IMR-90 (cell line): ENCODE measurements at regions not wholly inside any gene's neighbourhood (a gene's known extent, or its start where the extent isn't known, plus 50 kb on each side); places are given as distances from the start of the nearest gene placed in this dataset.

Experiments used
- ATAC-seq: fragments of 200-7000 bp; cut with Tn5 transposase; 2 replicates; pipeline ENCODE4 v1.9.1; 2020; ENCODE audit warnings: low read depth, mild to moderate bottlenecking, moderate library complexity
- BruUV-seq: library from RNA; stranded (reverse); fragments of 400-500 nt; replicated peaks from 2 replicates; lab custom pipeline; 2021; lab: Mats Ljungman, UMichigan
- CTCF ChIA-PET: fragments of 300-600 bp; formaldehyde crosslinking; extraction: SDS; loops from one replicate; lab custom pipeline; 2021; ENCODE audit warnings: antibody characterized with exemption; lab: Yijun Ruan, JAX
- POLR2A ChIA-PET: fragments of 300-600 bp; sonication (Branson Sonifier 250); formaldehyde crosslinking; loops from one replicate; lab custom pipeline; 2022; ENCODE audit warnings: antibody characterized with exemption; ENCODE audit not compliant: unreplicated experiment; lab: Charles Lee
- DNase-seq: peaks from one replicate; pipeline ENCODE4 v3.0.0; 2013
- H2AFZ ChIP-seq: replicated peaks from 2 replicates; pipeline ENCODE3; 2013; ENCODE audit warnings: low read length, mild to moderate bottlenecking; ENCODE audit not compliant: poor library complexity
- H2AK5ac ChIP-seq: 2 replicates; pipeline ENCODE4 v1.6.1; 2013; ENCODE audit warnings: low read depth, low read length, inconsistent platforms
- H2AK9ac ChIP-seq: replicated peaks from 2 replicates; pipeline ENCODE3; 2013; ENCODE audit warnings: mild to moderate bottlenecking, low read depth, low read length, moderate library complexity; ENCODE audit not compliant: poor library complexity
- H2BK120ac ChIP-seq: 2 replicates; pipeline ENCODE4 v1.6.1; 2013; ENCODE audit warnings: low read depth, low read length, inconsistent platforms
- H2BK15ac ChIP-seq: 3 replicates; pipeline ENCODE4 v1.6.1; 2013; ENCODE audit warnings: low read depth, low read length, inconsistent platforms
- H2BK20ac ChIP-seq: 2 replicates; pipeline ENCODE4 v1.6.1; 2013; ENCODE audit warnings: low read depth, mild to moderate bottlenecking, inconsistent platforms, low read length, moderate library complexity
- H2BK5ac ChIP-seq: 2 replicates; pipeline ENCODE4 v1.6.1; 2013; ENCODE audit warnings: mild to moderate bottlenecking, low read depth, low read length, inconsistent platforms; ENCODE audit not compliant: poor library complexity, severe bottlenecking
- H3K14ac ChIP-seq: replicated peaks from 2 replicates; pipeline ENCODE4 v1.6.1; 2013; ENCODE audit warnings: low read depth, low read length, inconsistent platforms
- H3K18ac ChIP-seq: 2 replicates; pipeline ENCODE4 v1.6.1; 2013; ENCODE audit warnings: low read depth, low read length, control low read depth
- H3K23ac ChIP-seq: 2 replicates; pipeline ENCODE4 v1.6.1; 2013; ENCODE audit warnings: low read depth, low read length, inconsistent platforms
- H3K27ac ChIP-seq: 2 replicates; pipeline ENCODE4 v1.5.1; 2013; ENCODE audit warnings: mild to moderate bottlenecking, control low read depth, low read length; ENCODE audit not compliant: insufficient read depth
- H3K27me3 ChIP-seq: 2 replicates; pipeline ENCODE4 v1.6.1; 2013; ENCODE audit warnings: low read length; ENCODE audit not compliant: control insufficient read depth, insufficient read depth
- H3K36me3 ChIP-seq: 2 replicates; pipeline ENCODE4 v1.6.1; 2013; ENCODE audit warnings: low read length, mixed read lengths; ENCODE audit not compliant: control insufficient read depth, insufficient read depth
- H3K4ac ChIP-seq: 2 replicates; pipeline ENCODE4 v1.6.1; 2013; ENCODE audit warnings: low read depth, low read length, inconsistent platforms
- H3K4me1 ChIP-seq: 2 replicates; pipeline ENCODE4 v1.6.1; 2013; ENCODE audit warnings: low read length, mixed read lengths; ENCODE audit not compliant: control insufficient read depth, insufficient read depth
- H3K4me2 ChIP-seq: 2 replicates; pipeline ENCODE4 v1.6.1; 2013; ENCODE audit warnings: low read depth, mild to moderate bottlenecking, control low read depth, low read length, moderate library complexity
- H3K4me3 ChIP-seq: 2 replicates; pipeline ENCODE4 v1.5.1; 2013; ENCODE audit warnings: low read depth, mild to moderate bottlenecking, control low read depth, low read length, moderate library complexity; ENCODE audit not compliant: insufficient read depth
- H3K56ac ChIP-seq: 2 replicates; pipeline ENCODE4 v1.6.1; 2013; ENCODE audit warnings: low read length, inconsistent platforms; ENCODE audit not compliant: insufficient read depth; ENCODE audit errors: extremely low read depth
- H3K79me1 ChIP-seq, 2 experiments: 2 replicates each; pipeline ENCODE4 v1.6.1; 2013; ENCODE audit warnings: low read length in 2 of 2, inconsistent platforms in 1 of 2, low read depth in 1 of 2
- H3K9ac ChIP-seq: 2 replicates; pipeline ENCODE4 v1.6.1; 2013; ENCODE audit warnings: low read depth, low read length, control low read depth
- H3K9me1 ChIP-seq: 2 replicates; pipeline ENCODE4 v1.6.1; 2013; ENCODE audit warnings: low read length, inconsistent platforms; ENCODE audit not compliant: insufficient read depth
- H3K9me3 ChIP-seq: 2 replicates; pipeline ENCODE4 v1.6.1; 2013; ENCODE audit warnings: low read length; ENCODE audit not compliant: control insufficient read depth, insufficient read depth
- H4K20me1 ChIP-seq: 2 replicates; pipeline ENCODE4 v1.6.1; 2013; ENCODE audit warnings: low read length, inconsistent platforms; ENCODE audit not compliant: insufficient read depth
- H4K5ac ChIP-seq: 2 replicates; pipeline ENCODE4 v1.6.1; 2013; ENCODE audit warnings: mild to moderate bottlenecking, low read depth, low read length, control low read depth
- H4K8ac ChIP-seq, 2 experiments: 2 replicates each; pipeline ENCODE4 v1.6.1; 2013; ENCODE audit warnings: low read depth in 2 of 2, low read length in 2 of 2, control low read depth in 1 of 2, inconsistent platforms in 1 of 2
- H4K91ac ChIP-seq: 2 replicates; pipeline ENCODE4 v1.6.1; 2013; ENCODE audit warnings: low read depth, low read length, inconsistent platforms; ENCODE audit not compliant: insufficient read depth
- BHLHE40 ChIP-seq: fragments of 150-350 bp; IDR thresholded peaks from 2 replicates; pipeline ENCODE4 v1.6.1; 2016; ENCODE audit warnings: mild to moderate bottlenecking, low read depth, low read length
- CEBPB ChIP-seq: IDR thresholded peaks from 2 replicates; pipeline ENCODE4 v1.6.1; 2012; ENCODE audit warnings: low read depth, low read length, improper control_type of control experiment
- FOS ChIP-seq: fragments of 150-350 bp; IDR thresholded peaks from 2 replicates; pipeline ENCODE4 v1.6.1; 2016; ENCODE audit warnings: low read depth, low read length
- MAFK ChIP-seq: IDR thresholded peaks from 2 replicates; pipeline ENCODE4 v1.6.1; 2012; ENCODE audit warnings: low read depth, low read length, improper control_type of control experiment
- MAZ ChIP-seq: IDR thresholded peaks from 2 replicates; pipeline ENCODE4 v1.6.1; 2012; ENCODE audit warnings: low read depth, mild to moderate bottlenecking, low read length, improper control_type of control experiment, moderate library complexity, borderline replicate concordance
- MXI1 ChIP-seq: IDR thresholded peaks from 2 replicates; pipeline ENCODE4 v1.6.1; 2012; ENCODE audit warnings: low read depth, mild to moderate bottlenecking, low read length, moderate library complexity, borderline replicate concordance
- NFE2L2 ChIP-seq: fragments of 150-350 bp; IDR thresholded peaks from 2 replicates; pipeline ENCODE4 v1.6.1; 2016; ENCODE audit warnings: low read depth, mild to moderate bottlenecking, low read length
- POLR2A ChIP-seq: IDR thresholded peaks from 2 replicates; pipeline ENCODE4 v1.6.1; 2012; ENCODE audit warnings: mild to moderate bottlenecking, low read depth, low read length
- RAD21 ChIP-seq: IDR thresholded peaks from 2 replicates; pipeline ENCODE4 v1.6.1; 2012; ENCODE audit warnings: low read length, improper control_type of control experiment
- RCOR1 ChIP-seq: IDR thresholded peaks from 2 replicates; pipeline ENCODE4 v1.6.1; 2012; ENCODE audit warnings: mild to moderate bottlenecking, low read length, improper control_type of control experiment; ENCODE audit not compliant: insufficient replicate concordance
- RFX5 ChIP-seq: IDR thresholded peaks from 2 replicates; pipeline ENCODE4 v1.8.0; 2012; ENCODE audit warnings: low read depth, mild to moderate bottlenecking, low read length, moderate library complexity
- SMC3 ChIP-seq: fragments of 150-350 bp; IDR thresholded peaks from 2 replicates; pipeline ENCODE4 v1.6.1; 2016; ENCODE audit warnings: low read depth, mild to moderate bottlenecking, antibody characterized with exemption, low read length, moderate library complexity
- WGBS, 2 experiments: methylation state at CpG; one replicate each; pipeline versions ENCODE4 v1.1.5 to v1.1.7; 2013; ENCODE audit warnings: missing lambda C conversion rate in 2 of 2; ENCODE audit not compliant: insufficient read length in 1 of 2; ENCODE audit errors: extremely low coverage in 2 of 2; 5-methylcytosine and 5-hydroxymethylcytosine counted together
- dilution Hi-C: fragments of 300-500 bp; cut with HindIII; formaldehyde crosslinking; loops from one replicate; pipeline ENCODE4 v1.14.3; 2018; ENCODE audit warnings: low sequenced_read_pairs; ENCODE audit not compliant: unreplicated experiment
- in situ Hi-C: fragments of 300-500 bp; cut with MboI; formaldehyde crosslinking; loops from 3 replicates; pipeline ENCODE4 v1.14.3; 2019; ENCODE audit warnings: low sequenced_read_pairs, inconsistent platforms, mixed read lengths
- intact Hi-C: fragments of 100-400 bp; cut with micrococcal nuclease; formaldehyde crosslinking; loops from 2 replicates; pipeline ENCODE4 v1.10.0; 2022
- TF ChIP-seq, protein P1 (sequence below): fragments of 150-350 bp; IDR thresholded peaks from 2 replicates; pipeline ENCODE4 v1.6.1; 2017; ENCODE audit warnings: mild to moderate bottlenecking, antibody characterized with exemption, low read length, low read depth
- TF ChIP-seq, protein P2 (sequence below): fragments of 150-350 bp; IDR thresholded peaks from 2 replicates; pipeline ENCODE4 v1.6.1; 2016; ENCODE audit warnings: low read depth, mild to moderate bottlenecking, low read length, moderate library complexity, borderline replicate concordance

- H3K4me1 ChIP-seq, result no peaks in the 10 kb centered on the region
- TF ChIP-seq RAD21, result no peak
- TF ChIP-seq MXI1, result no peak
- TF ChIP-seq POLR2A, result no peak
- TF ChIP-seq FOS, result no peak
- no peak for TF ChIP-seq CEBPB
- no peak for TF ChIP-seq MAZ
- TF ChIP-seq, protein P1, sequence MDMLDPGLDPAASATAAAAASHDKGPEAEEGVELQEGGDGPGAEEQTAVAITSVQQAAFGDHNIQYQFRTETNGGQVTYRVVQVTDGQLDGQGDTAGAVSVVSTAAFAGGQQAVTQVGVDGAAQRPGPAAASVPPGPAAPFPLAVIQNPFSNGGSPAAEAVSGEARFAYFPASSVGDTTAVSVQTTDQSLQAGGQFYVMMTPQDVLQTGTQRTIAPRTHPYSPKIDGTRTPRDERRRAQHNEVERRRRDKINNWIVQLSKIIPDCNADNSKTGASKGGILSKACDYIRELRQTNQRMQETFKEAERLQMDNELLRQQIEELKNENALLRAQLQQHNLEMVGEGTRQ, result no peak
- TF ChIP-seq BHLHE40, result no peak
- TF ChIP-seq SMC3, result no peak
- TF ChIP-seq MAFK, result no peak
- TF ChIP-seq, protein P2, sequence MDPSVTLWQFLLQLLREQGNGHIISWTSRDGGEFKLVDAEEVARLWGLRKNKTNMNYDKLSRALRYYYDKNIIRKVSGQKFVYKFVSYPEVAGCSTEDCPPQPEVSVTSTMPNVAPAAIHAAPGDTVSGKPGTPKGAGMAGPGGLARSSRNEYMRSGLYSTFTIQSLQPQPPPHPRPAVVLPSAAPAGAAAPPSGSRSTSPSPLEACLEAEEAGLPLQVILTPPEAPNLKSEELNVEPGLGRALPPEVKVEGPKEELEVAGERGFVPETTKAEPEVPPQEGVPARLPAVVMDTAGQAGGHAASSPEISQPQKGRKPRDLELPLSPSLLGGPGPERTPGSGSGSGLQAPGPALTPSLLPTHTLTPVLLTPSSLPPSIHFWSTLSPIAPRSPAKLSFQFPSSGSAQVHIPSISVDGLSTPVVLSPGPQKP, result no peak
- TF ChIP-seq NFE2L2, result no peak
- no peak for TF ChIP-seq RCOR1
- no peak for TF ChIP-seq RFX5
- H3K9me1 ChIP-seq, result no peaks in the 10 kb centered on the region
- dilution Hi-C loops (no loop called here), intact Hi-C loops (no loop called here), in situ Hi-C loops (no loop called here)
- no peak overlapping the region for H3K4me3 ChIP-seq
- no peak overlapping the region for H3K27ac ChIP-seq
- H2BK120ac ChIP-seq, result no peak overlapping the region
- H2BK20ac ChIP-seq, result no peak overlapping the region
- no peak overlapping the region for H4K91ac ChIP-seq
- H3K18ac ChIP-seq, result no peak overlapping the region
- no peak overlapping the region for H2AFZ ChIP-seq
- ChIA-PET CTCF (no interaction called here), POLR2A (no interaction called here)
- H2AK5ac ChIP-seq, result no peak overlapping the region
- no peak overlapping the region for H4K8ac ChIP-seq
- DNase-seq, result no peak
- H3K23ac ChIP-seq, result no peak overlapping the region
- H3K9ac ChIP-seq, result no peak overlapping the region
- H4K5ac ChIP-seq, result no peak overlapping the region
- no peaks in the 10 kb centered on the region for H3K9me3 ChIP-seq
- H3K4ac ChIP-seq, result no peak overlapping the region
- H3K36me3 ChIP-seq, result no peaks in the 10 kb centered on the region
- no peaks in the 10 kb centered on the region for H4K20me1 ChIP-seq
- H2AK9ac ChIP-seq, result no peak overlapping the region
- no peak overlapping the region for H3K14ac ChIP-seq
- H2BK15ac ChIP-seq, result no peak overlapping the region
- H3K27me3 ChIP-seq, result no peaks in the 10 kb centered on the region
- H2BK5ac ChIP-seq, result no peak overlapping the region
- H3K79me1 ChIP-seq, result no peaks in the 10 kb centered on the region
- no CpG with 5 or more reads among the region's 1 CpG for WGBS, 2 experiments
- no TSS peak for BruUV-seq
- no peak overlapping the region for H3K4me2 ChIP-seq
- no peak for ATAC-seq
- H3K56ac ChIP-seq, result no peak overlapping the region
These were observed 927.8 kb upstream of the EPHA6 start for GRCh38 chr3:95886616-95887015.
